ENCODE measurements at regions not wholly inside any gene's neighbourhood (a gene's known extent, or its start where the extent isn't known, plus 50 kb on each side); places are given as distances from the start of the nearest gene placed in this dataset.

GRCh38 chr6:159431750-159432149, 261.3 kb downstream of the SOD2 start:
- TF ChIP-seq ZKSCAN3 (CRISPR knock-in tag; IDR thresholded peaks at IDR 0.05): no peak
- TF ChIP-seq ZNF449 (CRISPR knock-in tag; IDR thresholded peaks at IDR 0.05): no peak
- TF ChIP-seq KAT2B (IDR thresholded peaks at IDR 0.05; ENCODE audit: low read depth, low read length): no peak
- no peak for TF ChIP-seq CTCF (IDR thresholded peaks at IDR 0.05 in 2 of 3, conservative IDR thresholded peaks at IDR 0.05 in 1 of 3; ENCODE audit: insufficient read depth in 2 of 3, low read depth in 1 of 3, low read length in 3 of 3)

All from K562 (cell line).